Natural killer cell (primary cell): ENCODE measurements at regions not wholly inside any gene's neighbourhood (a gene's known extent, or its start where the extent isn't known, plus 50 kb on each side); places are given as distances from the start of the nearest gene placed in this dataset.

Experiments
- ATAC-seq, 3 donors: fragments of 150-1000 bp in 2 of 3; fragments of 200-7000 bp in 1 of 3; cut with Tn5 transposase; 1 replicate in 1 of 3; 2 replicates in 2 of 3; pipeline ENCODE4 v1.10.0; 2021; ENCODE audit warnings: mild to moderate bottlenecking in 2 of 3, moderate library complexity in 2 of 3
- DNase-seq, 2 donors: peaks; one replicate each; pipeline versions ENCODE4 v3.0.0 to v3.0.0-alpha.2; 2013 to 2021; ENCODE audit warnings: mixed read lengths in 1 of 2
- H3K27ac ChIP-seq: one replicate; pipeline ENCODE4 v1.5.1; 2013; ENCODE audit warnings: mild to moderate bottlenecking, low read length
- H3K27me3 ChIP-seq: one replicate; pipeline ENCODE4 v1.6.1; 2013; ENCODE audit warnings: low read length; ENCODE audit not compliant: control insufficient read depth, insufficient read depth
- H3K36me3 ChIP-seq: one replicate; pipeline ENCODE4 v1.6.1; 2013; ENCODE audit warnings: low read length; ENCODE audit not compliant: control insufficient read depth, insufficient read depth
- H3K4me1 ChIP-seq: one replicate; pipeline ENCODE4 v1.6.1; 2013; ENCODE audit warnings: low read length; ENCODE audit not compliant: control insufficient read depth, insufficient read depth
- H3K4me3 ChIP-seq: one replicate; pipeline ENCODE4 v1.5.1; 2013; ENCODE audit warnings: low read length
- H3K9me3 ChIP-seq: one replicate; pipeline ENCODE4 v1.6.1; 2013; ENCODE audit warnings: low read length; ENCODE audit not compliant: control insufficient read depth, insufficient read depth
- H3K27ac Mint-ChIP-seq, 2 donors: one replicate each; pipeline ENCODE4 v1.8.0; 2022; ENCODE audit warnings: mild to moderate bottlenecking in 2 of 2, mixed read lengths in 2 of 2, moderate library complexity in 1 of 2
- H3K27me3 Mint-ChIP-seq, 2 donors: one replicate each; pipeline ENCODE4 v1.8.0; 2022; ENCODE audit warnings: low read depth in 2 of 2, mixed read lengths in 2 of 2
- H3K36me3 Mint-ChIP-seq: one replicate; pipeline ENCODE4 v1.8.0; 2022; ENCODE audit warnings: mixed read lengths
- H3K4me1 Mint-ChIP-seq, 2 donors: one replicate each; pipeline ENCODE4 v1.8.0; 2022; ENCODE audit warnings: mixed read lengths in 2 of 2
- H3K4me3 Mint-ChIP-seq: one replicate; pipeline ENCODE4 v1.8.0; 2022; ENCODE audit warnings: mild to moderate bottlenecking, moderate library complexity, mixed read lengths
- H3K9me3 Mint-ChIP-seq, 2 donors: one replicate each; pipeline ENCODE4 v1.8.0; 2022; ENCODE audit warnings: mixed read lengths in 2 of 2
- CTCF ChIP-seq: fragments of 200-600 bp; IDR thresholded peaks from one replicate; pipeline ENCODE4 v1.8.0; 2022; ENCODE audit warnings: antibody characterized with exemption
- WGBS: methylation state at CpG from one replicate; pipeline ENCODE4 v1.1.7; 2013; ENCODE audit warnings: missing lambda C conversion rate; ENCODE audit not compliant: insufficient coverage; 5-methylcytosine and 5-hydroxymethylcytosine counted together
- intact Hi-C: fragments of 100-400 bp; cut with micrococcal nuclease; formaldehyde crosslinking; loops from one replicate; pipeline ENCODE4 v1.14.2; 2022

- Histone ChIP-seq H3K36me3 (no peaks in the 10 kb centered on the region), H3K9me3 (peaks cover 5% of the 10 kb centered on the region), H3K27me3 (no peaks in the 10 kb centered on the region), H3K27ac (peak overlapping the region; percentile 54), H3K4me3 (no peak overlapping the region), H3K4me1 (peaks cover 24% of the 10 kb centered on the region)
- Mint-ChIP-seq H3K4me1 (peaks cover 66 to 69% of the 10 kb centered on the region in 2 donors), H3K4me3 (peak overlapping the region; percentile 62), H3K27ac (peak overlapping the region; percentile 80 to 93), H3K36me3 (peaks cover 10% of the 10 kb centered on the region), H3K9me3 (peaks cover 2 to 14% of the 10 kb centered on the region in 2 donors), H3K27me3 (no peaks in the 10 kb centered on the region)
- no peak for ATAC-seq
- WGBS = no CpG with 5 or more reads among the region's 1 CpG
- no peak for DNase-seq
- intact Hi-C loops = loop anchor here (10.0 kb wide), 1 partner anchor 801 kb away; the partner anchor contains the start of gene PLXDC2
- TF ChIP-seq CTCF = no peak
Observed at GRCh38 chr10:20615395-20615794, 281.7 kb downstream of the NEBL start.

DNA sequence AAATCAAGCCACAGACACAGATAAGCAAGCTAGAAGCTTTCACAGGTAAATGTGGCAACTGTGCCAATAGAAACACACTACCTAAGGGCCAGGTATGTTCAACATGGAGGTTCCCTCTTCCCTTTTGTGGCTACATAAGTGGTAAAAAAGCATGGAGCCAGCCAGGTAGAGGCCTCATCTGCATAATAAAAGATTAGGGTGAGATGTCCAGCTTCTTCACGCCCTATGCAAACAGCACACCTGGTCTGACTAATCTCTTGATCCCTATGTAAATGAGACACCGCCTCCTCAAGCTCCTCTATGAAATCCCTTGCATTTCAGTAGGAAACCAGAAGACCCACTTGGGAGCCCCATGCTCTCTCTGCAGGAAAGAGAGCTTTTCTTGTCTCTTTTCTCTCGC, 282.2 kb downstream of the NEBL start:
- TF ChIP-seq CTCF = no peak
- Histone ChIP-seq H3K4me1 (peaks cover 24% of the 10 kb centered on the region), H3K27ac (peak overlapping the region; percentile 54), H3K36me3 (no peaks in the 10 kb centered on the region), H3K9me3 (peaks cover 6% of the 10 kb centered on the region), H3K27me3 (no peaks in the 10 kb centered on the region), H3K4me3 (no peak overlapping the region)
- H3K4me3 Mint-ChIP-seq = peak overlapping the region; percentile 62
- peaks cover 2 to 18% of the 10 kb centered on the region in 2 donors for H3K9me3 Mint-ChIP-seq
- H3K27me3 Mint-ChIP-seq = no peaks in the 10 kb centered on the region
- ATAC-seq (no peak), DNase-seq (no peak)
- H3K4me1 Mint-ChIP-seq = peaks cover 66 to 69% of the 10 kb centered on the region in 2 donors
- peaks cover 12% of the 10 kb centered on the region for H3K36me3 Mint-ChIP-seq
- WGBS = 71% methylated on average over 3 of the region's 3 CpGs
- intact Hi-C loops = loop anchor here (10.0 kb wide), 1 partner anchor 800 kb away; the partner anchor contains the start of gene PLXDC2
- H3K27ac Mint-ChIP-seq = peak overlapping the region; percentile 80 to 93

DNA sequence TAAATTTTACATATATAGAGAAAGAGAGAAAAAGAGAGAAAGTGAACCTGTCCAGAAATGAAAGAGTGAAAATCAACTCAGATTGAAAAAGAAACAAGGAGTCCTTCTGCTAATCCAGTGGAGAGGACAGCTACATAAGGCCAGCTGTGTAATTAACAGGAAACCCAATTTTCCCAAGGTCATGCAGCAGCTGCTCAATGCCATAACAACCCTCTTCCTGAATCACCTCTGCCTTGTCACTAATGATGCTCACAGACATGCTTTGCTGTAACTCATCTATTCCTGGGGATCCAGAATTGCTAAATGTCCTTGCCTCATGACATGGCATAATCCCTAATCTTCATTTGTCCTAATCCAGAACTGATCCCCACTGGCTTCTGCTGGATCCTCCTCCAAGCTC, 288.6 kb downstream of the NEBL start:
- ATAC-seq = no peak
- H3K27me3 Mint-ChIP-seq = no peaks in the 10 kb centered on the region
- peaks cover 15 to 30% of the 10 kb centered on the region in 2 donors for H3K4me1 Mint-ChIP-seq

More for the DNA sequence above, 288.6 kb downstream of the NEBL start:
- Histone ChIP-seq H3K4me1 (peaks cover 8% of the 10 kb centered on the region), H3K9me3 (peaks cover 12% of the 10 kb centered on the region), H3K27me3 (no peaks in the 10 kb centered on the region), H3K4me3 (no peak overlapping the region), H3K27ac (no peak overlapping the region), H3K36me3 (no peaks in the 10 kb centered on the region)
- intact Hi-C loops = no loop called here
- TF ChIP-seq CTCF = no peak
- peaks cover 19% of the 10 kb centered on the region for H3K36me3 Mint-ChIP-seq
- H3K9me3 Mint-ChIP-seq = peaks cover 6 to 14% of the 10 kb centered on the region in 2 donors
- no peak for DNase-seq
- no peak overlapping the region for H3K4me3 Mint-ChIP-seq
- no peak overlapping the region for H3K27ac Mint-ChIP-seq
